ENCODE measurements at regions not wholly inside any gene's neighbourhood (a gene's known extent, or its start where the extent isn't known, plus 50 kb on each side); places are given as distances from the start of the nearest gene placed in this dataset.

GRCh38 chr16:87012954-87013938, 303.9 kb downstream of the C16orf95 start:
- no peak overlapping the region for H3K4me3 Mint-ChIP-seq
- no peak overlapping the region for H3K27ac Mint-ChIP-seq
- H3K4me1 Mint-ChIP-seq: no peaks in the 10 kb centered on the region
- no peaks in the 10 kb centered on the region for H3K36me3 Mint-ChIP-seq
- no peaks in the 10 kb centered on the region for H3K9me3 Mint-ChIP-seq
- H3K27me3 Mint-ChIP-seq: peaks cover 16% of the 10 kb centered on the region

GRCh38 chr16:87014112-87014511, 303.1 kb downstream of the C16orf95 start:
- Mint-ChIP-seq H3K4me3 (no peak overlapping the region), H3K9me3 (no peaks in the 10 kb centered on the region), H3K27me3 (peaks cover 19% of the 10 kb centered on the region), H3K27ac (no peak overlapping the region), H3K36me3 (no peaks in the 10 kb centered on the region), H3K4me1 (no peaks in the 10 kb centered on the region)

- Mint-ChIP-seq H3K4me3 (no peak overlapping the region), H3K27ac (no peak overlapping the region), H3K27me3 (peaks cover 19% of the 10 kb centered on the region), H3K36me3 (no peaks in the 10 kb centered on the region), H3K9me3 (no peaks in the 10 kb centered on the region), H3K4me1 (no peaks in the 10 kb centered on the region)
Observed at GRCh38 chr16:87015021-87015420, 302.2 kb downstream of the C16orf95 start.

GRCh38 chr16:87016046-87017035, 300.9 kb downstream of the C16orf95 start:
- Mint-ChIP-seq H3K9me3 (no peaks in the 10 kb centered on the region), H3K27me3 (peaks cover 19% of the 10 kb centered on the region), H3K4me3 (no peak overlapping the region), H3K27ac (no peak overlapping the region), H3K4me1 (no peaks in the 10 kb centered on the region), H3K36me3 (no peaks in the 10 kb centered on the region)

GRCh38 chr16:87017371-87018012, 299.7 kb downstream of the C16orf95 start:
- H3K27me3 Mint-ChIP-seq: peaks cover 24% of the 10 kb centered on the region
- no peaks in the 10 kb centered on the region for H3K36me3 Mint-ChIP-seq
- no peak overlapping the region for H3K4me3 Mint-ChIP-seq
- H3K27ac Mint-ChIP-seq: no peak overlapping the region
- H3K9me3 Mint-ChIP-seq: no peaks in the 10 kb centered on the region
- no peaks in the 10 kb centered on the region for H3K4me1 Mint-ChIP-seq

- no peak overlapping the region for H3K27ac Mint-ChIP-seq
- H3K36me3 Mint-ChIP-seq: no peaks in the 10 kb centered on the region
- no peaks in the 10 kb centered on the region for H3K4me1 Mint-ChIP-seq
- no peaks in the 10 kb centered on the region for H3K9me3 Mint-ChIP-seq
- peaks cover 4% of the 10 kb centered on the region for H3K27me3 Mint-ChIP-seq
- H3K4me3 Mint-ChIP-seq: no peak overlapping the region
Observed at GRCh38 chr16:87025676-87026075, 291.5 kb downstream of the C16orf95 start.

- H3K36me3 Mint-ChIP-seq: no peaks in the 10 kb centered on the region
- H3K4me3 Mint-ChIP-seq: no peak overlapping the region
- H3K9me3 Mint-ChIP-seq: no peaks in the 10 kb centered on the region
- H3K27ac Mint-ChIP-seq: no peak overlapping the region
- H3K27me3 Mint-ChIP-seq: no peaks in the 10 kb centered on the region
- no peaks in the 10 kb centered on the region for H3K4me1 Mint-ChIP-seq
Observed at GRCh38 chr16:87027056-87027616, 290.1 kb downstream of the C16orf95 start.

- Mint-ChIP-seq H3K27me3 (no peaks in the 10 kb centered on the region), H3K4me1 (no peaks in the 10 kb centered on the region), H3K4me3 (no peak overlapping the region), H3K9me3 (no peaks in the 10 kb centered on the region), H3K36me3 (no peaks in the 10 kb centered on the region), H3K27ac (no peak overlapping the region)
Observed at GRCh38 chr16:87028481-87029320, 288.5 kb downstream of the C16orf95 start.

- H3K36me3 Mint-ChIP-seq: no peaks in the 10 kb centered on the region
- H3K9me3 Mint-ChIP-seq: no peaks in the 10 kb centered on the region
- no peak overlapping the region for H3K4me3 Mint-ChIP-seq
- H3K27me3 Mint-ChIP-seq: peaks cover 3% of the 10 kb centered on the region
- H3K4me1 Mint-ChIP-seq: no peaks in the 10 kb centered on the region
- H3K27ac Mint-ChIP-seq: no peak overlapping the region
Observed at GRCh38 chr16:87032554-87032953, 284.6 kb downstream of the C16orf95 start.

- H3K36me3 Mint-ChIP-seq: no peaks in the 10 kb centered on the region
- no peak overlapping the region for H3K27ac Mint-ChIP-seq
- no peak overlapping the region for H3K4me3 Mint-ChIP-seq
- H3K27me3 Mint-ChIP-seq: peaks cover 3% of the 10 kb centered on the region
- H3K9me3 Mint-ChIP-seq: no peaks in the 10 kb centered on the region
- no peaks in the 10 kb centered on the region for H3K4me1 Mint-ChIP-seq
Observed at GRCh38 chr16:87033021-87033471, 284.1 kb downstream of the C16orf95 start.

GRCh38 chr16:87033541-87034300, 283.5 kb downstream of the C16orf95 start:
- Mint-ChIP-seq H3K27ac (no peak overlapping the region), H3K27me3 (peaks cover 3% of the 10 kb centered on the region), H3K4me3 (no peak overlapping the region), H3K36me3 (no peaks in the 10 kb centered on the region), H3K9me3 (no peaks in the 10 kb centered on the region), H3K4me1 (no peaks in the 10 kb centered on the region)

- Mint-ChIP-seq H3K4me3 (no peak overlapping the region), H3K36me3 (no peaks in the 10 kb centered on the region), H3K27ac (no peak overlapping the region), H3K4me1 (no peaks in the 10 kb centered on the region), H3K9me3 (no peaks in the 10 kb centered on the region), H3K27me3 (peaks cover 3% of the 10 kb centered on the region)
Observed at GRCh38 chr16:87034317-87034716, 282.9 kb downstream of the C16orf95 start.

GRCh38 chr16:87035053-87035452, 282.1 kb downstream of the C16orf95 start:
- no peaks in the 10 kb centered on the region for H3K36me3 Mint-ChIP-seq
- H3K27ac Mint-ChIP-seq: no peak overlapping the region
- H3K27me3 Mint-ChIP-seq: peaks cover 3% of the 10 kb centered on the region
- no peaks in the 10 kb centered on the region for H3K9me3 Mint-ChIP-seq
- H3K4me3 Mint-ChIP-seq: no peak overlapping the region
- H3K4me1 Mint-ChIP-seq: no peaks in the 10 kb centered on the region

- no peak overlapping the region for H3K4me3 Mint-ChIP-seq
- no peaks in the 10 kb centered on the region for H3K9me3 Mint-ChIP-seq
- H3K36me3 Mint-ChIP-seq: no peaks in the 10 kb centered on the region
- H3K4me1 Mint-ChIP-seq: no peaks in the 10 kb centered on the region
- peaks cover 3% of the 10 kb centered on the region for H3K27me3 Mint-ChIP-seq
- no peak overlapping the region for H3K27ac Mint-ChIP-seq
Observed at GRCh38 chr16:87037012-87037411, 280.2 kb downstream of the C16orf95 start.

Measured in activated naive CD4-positive, alpha-beta T cell treated with anti-CD3 and anti-CD28 coated beads, Interleukin-2, amount 50 U/mL, for 24 hours (primary cell).